Mammary epithelial cell (primary cell): ENCODE measurements at regions not wholly inside any gene's neighbourhood (a gene's known extent, or its start where the extent isn't known, plus 50 kb on each side); places are given as distances from the start of the nearest gene placed in this dataset.

Source experiments
- EZH2 ChIP-seq: IDR thresholded peaks from 2 replicates; pipeline ENCODE4 v1.6.1; 2012; ENCODE audit warnings: low read length, inconsistent platforms, borderline replicate concordance
- TF ChIP-seq, protein P1 (sequence below), 2 donors: IDR thresholded peaks in 1 of 2; conservative IDR thresholded peaks in 1 of 2; 2 replicates each; pipeline ENCODE4 v1.5.1; 2011 to 2012; ENCODE audit warnings: inconsistent platforms in 2 of 2, low read length in 2 of 2, mild to moderate bottlenecking in 2 of 2, control low read depth in 1 of 2, low read depth in 1 of 2; ENCODE audit not compliant: insufficient read depth in 1 of 2; ENCODE audit errors: extremely low read depth in 1 of 2

DNA sequence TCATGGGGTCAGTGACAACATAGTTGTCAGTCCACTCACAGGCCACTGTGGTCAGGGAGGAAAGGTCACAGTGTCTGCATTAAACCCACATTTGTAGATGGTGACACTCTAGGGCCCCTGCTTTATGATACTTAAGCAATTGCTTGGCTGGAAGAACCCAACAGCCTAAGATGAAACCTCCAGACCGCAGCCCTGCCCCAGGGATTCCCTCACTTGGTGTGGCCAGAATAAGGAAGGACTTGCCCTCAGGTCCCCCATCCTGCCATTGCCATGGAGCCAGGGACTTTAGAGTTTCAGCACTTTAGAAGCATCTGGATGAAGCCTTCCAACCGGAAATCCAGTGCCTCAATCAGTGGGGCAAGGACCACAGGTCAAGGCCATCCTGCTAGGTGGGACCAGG lies 63.9 kb upstream of the LAPTM4A start:
- TF ChIP-seq, protein P1, sequence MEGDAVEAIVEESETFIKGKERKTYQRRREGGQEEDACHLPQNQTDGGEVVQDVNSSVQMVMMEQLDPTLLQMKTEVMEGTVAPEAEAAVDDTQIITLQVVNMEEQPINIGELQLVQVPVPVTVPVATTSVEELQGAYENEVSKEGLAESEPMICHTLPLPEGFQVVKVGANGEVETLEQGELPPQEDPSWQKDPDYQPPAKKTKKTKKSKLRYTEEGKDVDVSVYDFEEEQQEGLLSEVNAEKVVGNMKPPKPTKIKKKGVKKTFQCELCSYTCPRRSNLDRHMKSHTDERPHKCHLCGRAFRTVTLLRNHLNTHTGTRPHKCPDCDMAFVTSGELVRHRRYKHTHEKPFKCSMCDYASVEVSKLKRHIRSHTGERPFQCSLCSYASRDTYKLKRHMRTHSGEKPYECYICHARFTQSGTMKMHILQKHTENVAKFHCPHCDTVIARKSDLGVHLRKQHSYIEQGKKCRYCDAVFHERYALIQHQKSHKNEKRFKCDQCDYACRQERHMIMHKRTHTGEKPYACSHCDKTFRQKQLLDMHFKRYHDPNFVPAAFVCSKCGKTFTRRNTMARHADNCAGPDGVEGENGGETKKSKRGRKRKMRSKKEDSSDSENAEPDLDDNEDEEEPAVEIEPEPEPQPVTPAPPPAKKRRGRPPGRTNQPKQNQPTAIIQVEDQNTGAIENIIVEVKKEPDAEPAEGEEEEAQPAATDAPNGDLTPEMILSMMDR (conservative IDR thresholded peaks at IDR 0.05 in 1 of 2, IDR thresholded peaks at IDR 0.05 in 1 of 2; ENCODE audit: extremely low read depth in 1 of 2, insufficient read depth in 1 of 2, low read depth in 1 of 2, low read length in 2 of 2), result no peak
- no peak for TF ChIP-seq EZH2
